Esophagus muscularis mucosa (tissue), 4 donors: ENCODE measurements at regions not wholly inside any gene's neighbourhood (a gene's known extent, or its start where the extent isn't known, plus 50 kb on each side); places are given as distances from the start of the nearest gene placed in this dataset.

Source experiments
- CTCF ChIP-seq, 3 experiments: fragments of 200-600 bp in 2 of 3; fragments of 450-650 bp in 1 of 3; sonication (generic) in 2 of 3; IDR thresholded peaks; one replicate each; pipeline ENCODE4 v1.5.1; 2017 to 2019; ENCODE audit warnings: antibody characterized with exemption in 3 of 3, mild to moderate bottlenecking in 2 of 3, moderate library complexity in 1 of 3
- EP300 ChIP-seq: sonication (generic); formaldehyde crosslinking; IDR thresholded peaks from one replicate; pipeline ENCODE4 v1.6.1; 2017; ENCODE audit warnings: antibody characterized with exemption
- POLR2A ChIP-seq: fragments of 450-650 bp; IDR thresholded peaks from one replicate; pipeline ENCODE4 v1.6.1; 2017; ENCODE audit warnings: antibody characterized with exemption, moderate library complexity, mild to moderate bottlenecking, low read depth

- TF ChIP-seq CTCF (IDR thresholded peaks at IDR 0.05): no peak
- no peak for TF ChIP-seq POLR2A
- no peak for TF ChIP-seq EP300
Measured at GRCh38 chr7:39882148-39882784, 67.8 kb upstream of the CDK13 start.
